A549 (cell line): ENCODE measurements at regions not wholly inside any gene's neighbourhood (a gene's known extent, or its start where the extent isn't known, plus 50 kb on each side); places are given as distances from the start of the nearest gene placed in this dataset.

Source experiments
- ATAC-seq, 2 experiments: fragments of 200-7000 bp in 1 of 2; fragments of >200 bp in 1 of 2; cut with Nextera tagmentation in 1 of 2; cut with Tn5 transposase in 1 of 2; 3 replicates each; pipeline versions ENCODE4 v1.8.0 to v1.9.1; 2018 to 2020; ENCODE audit warnings: mild to moderate bottlenecking in 1 of 2, moderate library complexity in 1 of 2
- CTCF ChIA-PET: fragments of 300-600 bp; sonication (Branson Sonifier 250); formaldehyde crosslinking; extraction: SDS; loops from one replicate; lab custom pipeline; 2021; ENCODE audit warnings: antibody characterized with exemption, inconsistent platforms; lab: Yijun Ruan, JAX
- POLR2A ChIA-PET: fragments of 350-600 bp; formaldehyde crosslinking; extraction: SDS; loops from one replicate; lab custom pipeline; 2021; ENCODE audit warnings: antibody characterized with exemption, inconsistent platforms; lab: Yijun Ruan, JAX
- DNase-seq, 2 experiments: peaks; one replicate each; pipeline versions ENCODE4 v3.0.0 to v3.0.0-alpha.2; 2011 to 2016; ENCODE audit warnings: low read depth in 1 of 2, low spot score in 1 of 2
- FAIRE-seq: peaks from 2 replicates; lab custom pipeline; 2011; peaks lifted over from hg19 to GRCh38; lab: Jason Lieb, UNC
- H3K27ac ChIP-seq, 2 experiments: fragments of >200 bp; sonication (Bioruptor Twin); formaldehyde crosslinking; 3 replicates each; pipeline ENCODE4 v1.5.1; 2016 to 2017
- H3K4me1 ChIP-seq: fragments of >200 bp; sonication (Bioruptor Twin); formaldehyde crosslinking; 3 replicates; pipeline ENCODE4 v1.6.1; 2016
- H3K4me2 ChIP-seq: fragments of >200 bp; sonication (Bioruptor Twin); formaldehyde crosslinking; 3 replicates; pipeline ENCODE4 v1.6.1; 2016
- H3K4me3 ChIP-seq: fragments of >200 bp; sonication (Bioruptor Twin); formaldehyde crosslinking; 3 replicates; pipeline ENCODE4 v1.5.1; 2016
- H3K9me3 ChIP-seq: fragments of >200 bp; sonication (Bioruptor Twin); formaldehyde crosslinking; 3 replicates; pipeline ENCODE4 v1.6.1; 2016
- BCL3 ChIP-seq: fragments of >200 bp; sonication (Bioruptor Twin); formaldehyde crosslinking; IDR thresholded peaks from 3 replicates; pipeline ENCODE4 v1.6.1; 2016
- BHLHE40 ChIP-seq: IDR thresholded peaks from 2 replicates; pipeline ENCODE4 v1.6.1; 2012; ENCODE audit warnings: low read depth, low read length, inconsistent platforms
- CBX2 ChIP-seq: fragments of 200-600 bp; sonication (generic); IDR thresholded peaks from 2 replicates; pipeline ENCODE4 v1.6.1; 2016; ENCODE audit warnings: low read depth, mild to moderate bottlenecking, borderline replicate concordance
- CBX8 ChIP-seq: fragments of 200-600 bp; sonication (generic); IDR thresholded peaks from 2 replicates; pipeline ENCODE4 v1.6.1; 2016
- CHD2 ChIP-seq: fragments of 150-350 bp; IDR thresholded peaks from 2 replicates; pipeline ENCODE4 v1.6.1; 2014; ENCODE audit warnings: low read length; ENCODE audit not compliant: partially characterized antibody
- GATA3 ChIP-seq: IDR thresholded peaks from 2 replicates; pipeline ENCODE4 v1.6.1; 2012; ENCODE audit warnings: borderline replicate concordance
- HES2 ChIP-seq: fragments of >200 bp; sonication (Bioruptor Twin); formaldehyde crosslinking; IDR thresholded peaks from 2 replicates; pipeline ENCODE4 v1.6.1; 2016
- HEYL ChIP-seq: fragments of 250-450 bp; sonication (Bioruptor Pico); IDR thresholded peaks from 2 replicates; pipeline ENCODE4 v1.8.0; 2021; ENCODE audit warnings: mild to moderate bottlenecking, moderate library complexity
- HOXB5 ChIP-seq: fragments of 250-450 bp; sonication (Bioruptor Pico); IDR thresholded peaks from 2 replicates; pipeline ENCODE4 v1.5.0; 2020; ENCODE audit warnings: mild to moderate bottlenecking, moderate library complexity
- JUN ChIP-seq, 2 experiments: fragments of >200 bp; sonication (Bioruptor Twin); formaldehyde crosslinking; IDR thresholded peaks; 2 replicates in 1 of 2; 3 replicates in 1 of 2; pipeline ENCODE4 v1.6.1; 2016 to 2017
- KDM5A ChIP-seq: fragments of 200-600 bp; sonication (generic); IDR thresholded peaks from 2 replicates; pipeline ENCODE4 v1.6.1; 2016; ENCODE audit warnings: antibody characterized with exemption, mild to moderate bottlenecking
- MAFK ChIP-seq: fragments of 450-650 bp; IDR thresholded peaks from 2 replicates; pipeline ENCODE4 v1.6.1; 2014; ENCODE audit not compliant: partially characterized antibody
- MAZ ChIP-seq: fragments of 150-350 bp; IDR thresholded peaks from 2 replicates; pipeline ENCODE4 v1.6.1; 2014; ENCODE audit warnings: antibody characterized with exemption, low read depth, low read length, borderline replicate concordance
- NPAS2 ChIP-seq: fragments of 250-450 bp; sonication (Bioruptor Pico); IDR thresholded peaks from 2 replicates; pipeline ENCODE4 v1.8.0; 2022; ENCODE audit warnings: mild to moderate bottlenecking, moderate library complexity, borderline replicate concordance
- PHF8 ChIP-seq: fragments of 200-600 bp; sonication (generic); IDR thresholded peaks from 2 replicates; pipeline ENCODE4 v1.6.1; 2016; ENCODE audit warnings: low read depth, mild to moderate bottlenecking, antibody characterized with exemption, moderate library complexity, borderline replicate concordance
- POLR2A ChIP-seq: IDR thresholded peaks from 2 replicates; pipeline ENCODE4 v1.6.1; 2012; ENCODE audit warnings: mild to moderate bottlenecking, low read length
- POLR2AphosphoS2 ChIP-seq: conservative IDR thresholded peaks from 2 replicates; pipeline ENCODE4 v1.6.1; 2012; ENCODE audit warnings: low read length, improper control_type of control experiment, inconsistent platforms
- RFX5 ChIP-seq: fragments of 450-650 bp; IDR thresholded peaks from 2 replicates; pipeline ENCODE4 v1.7.1; 2014; ENCODE audit warnings: antibody characterized with exemption, mild to moderate bottlenecking, moderate library complexity
- SMC3 ChIP-seq: fragments of >200 bp; sonication (Bioruptor Twin); formaldehyde crosslinking; IDR thresholded peaks from 3 replicates; pipeline ENCODE4 v1.6.1; 2018; ENCODE audit warnings: inconsistent platforms
- TFCP2L1 ChIP-seq: fragments of 250-450 bp; sonication (Bioruptor Pico); IDR thresholded peaks from 2 replicates; pipeline ENCODE4 v1.5.0; 2021; ENCODE audit warnings: mild to moderate bottlenecking
- TP53 ChIP-seq: fragments of 250-450 bp; sonication (Bioruptor Pico); IDR thresholded peaks from 2 replicates; pipeline ENCODE4 v1.5.0; 2021; ENCODE audit warnings: mild to moderate bottlenecking, moderate library complexity
- ZC3H11A ChIP-seq: fragments of 450-650 bp; IDR thresholded peaks from 2 replicates; pipeline ENCODE4 v1.6.1; 2014; ENCODE audit warnings: antibody characterized with exemption, mild to moderate bottlenecking
- ZFP36 ChIP-seq: fragments of 450-650 bp; IDR thresholded peaks from 2 replicates; pipeline ENCODE4 v1.6.1; 2014; ENCODE audit warnings: borderline replicate concordance; ENCODE audit not compliant: partially characterized antibody
- ZNF302 ChIP-seq: fragments of 250-450 bp; sonication (Bioruptor Pico); IDR thresholded peaks from 2 replicates; pipeline ENCODE4 v1.9.0; 2021; ENCODE audit warnings: inconsistent platforms, mild to moderate bottlenecking, moderate library complexity
- ZSCAN20 ChIP-seq: fragments of 250-450 bp; sonication (Bioruptor Pico); IDR thresholded peaks from 2 replicates; pipeline ENCODE4 v1.8.0; 2022; ENCODE audit warnings: mild to moderate bottlenecking, moderate library complexity
- WGBS: methylation state at CpG from one replicate; pipeline ENCODE4 v1.1.6; 2017; ENCODE audit errors: missing lambda C conversion rate; 5-methylcytosine and 5-hydroxymethylcytosine counted together
- TF ChIP-seq, protein P1 (sequence below): IDR thresholded peaks from 2 replicates; pipeline ENCODE4 v1.6.1; 2012; ENCODE audit warnings: low read depth, borderline replicate concordance
- TF ChIP-seq, protein P2 (sequence below): fragments of 450-650 bp; IDR thresholded peaks from 2 replicates; pipeline ENCODE4 v1.6.1; 2014; ENCODE audit warnings: antibody characterized with exemption
- TF ChIP-seq, protein P3 (sequence below): fragments of 150-350 bp; IDR thresholded peaks from 2 replicates; pipeline ENCODE4 v1.6.1; 2014; ENCODE audit warnings: low read depth, mild to moderate bottlenecking, low read length

GRCh38 chr13:80134346-80134745 is 206.6 kb downstream of the SPRY2 start:
- no peak overlapping the region for H3K4me2 ChIP-seq
- CTCF ChIA-PET, result interaction anchor here (0.8 kb wide), 1 partner anchor 144 kb away, joined by 3 read pairs; no protein-coding TSS in a partner anchor
- WGBS, result 85% methylated on average over 2 of the region's 2 CpGs
- TF ChIP-seq MAZ, result no peak
- no peak for TF ChIP-seq NPAS2 (CRISPR knock-in tag)
- TF ChIP-seq, protein P1, sequence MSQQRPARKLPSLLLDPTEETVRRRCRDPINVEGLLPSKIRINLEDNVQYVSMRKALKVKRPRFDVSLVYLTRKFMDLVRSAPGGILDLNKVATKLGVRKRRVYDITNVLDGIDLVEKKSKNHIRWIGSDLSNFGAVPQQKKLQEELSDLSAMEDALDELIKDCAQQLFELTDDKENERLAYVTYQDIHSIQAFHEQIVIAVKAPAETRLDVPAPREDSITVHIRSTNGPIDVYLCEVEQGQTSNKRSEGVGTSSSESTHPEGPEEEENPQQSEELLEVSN, result no peak
- no peak for TF ChIP-seq ZSCAN20
- TF ChIP-seq POLR2A, result no peak
- TF ChIP-seq, protein P2, sequence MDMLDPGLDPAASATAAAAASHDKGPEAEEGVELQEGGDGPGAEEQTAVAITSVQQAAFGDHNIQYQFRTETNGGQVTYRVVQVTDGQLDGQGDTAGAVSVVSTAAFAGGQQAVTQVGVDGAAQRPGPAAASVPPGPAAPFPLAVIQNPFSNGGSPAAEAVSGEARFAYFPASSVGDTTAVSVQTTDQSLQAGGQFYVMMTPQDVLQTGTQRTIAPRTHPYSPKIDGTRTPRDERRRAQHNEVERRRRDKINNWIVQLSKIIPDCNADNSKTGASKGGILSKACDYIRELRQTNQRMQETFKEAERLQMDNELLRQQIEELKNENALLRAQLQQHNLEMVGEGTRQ, result no peak
- TF ChIP-seq HEYL (CRISPR knock-in tag), result no peak
- TF ChIP-seq, protein P3, sequence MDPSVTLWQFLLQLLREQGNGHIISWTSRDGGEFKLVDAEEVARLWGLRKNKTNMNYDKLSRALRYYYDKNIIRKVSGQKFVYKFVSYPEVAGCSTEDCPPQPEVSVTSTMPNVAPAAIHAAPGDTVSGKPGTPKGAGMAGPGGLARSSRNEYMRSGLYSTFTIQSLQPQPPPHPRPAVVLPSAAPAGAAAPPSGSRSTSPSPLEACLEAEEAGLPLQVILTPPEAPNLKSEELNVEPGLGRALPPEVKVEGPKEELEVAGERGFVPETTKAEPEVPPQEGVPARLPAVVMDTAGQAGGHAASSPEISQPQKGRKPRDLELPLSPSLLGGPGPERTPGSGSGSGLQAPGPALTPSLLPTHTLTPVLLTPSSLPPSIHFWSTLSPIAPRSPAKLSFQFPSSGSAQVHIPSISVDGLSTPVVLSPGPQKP, result no peak
- TF ChIP-seq HES2, result no peak
- no peak for TF ChIP-seq JUN (IDR thresholded peaks at IDR 0.05)
- TF ChIP-seq TFCP2L1 (CRISPR knock-in tag), result no peak
- TF ChIP-seq, all 56 proteins: peak for 0
- no peak overlapping the region for H3K4me3 ChIP-seq
- DNase-seq (no peak), ATAC-seq (no peak), FAIRE-seq (no peak)
- H3K4me1 ChIP-seq, result peaks cover 36% of the 10 kb centered on the region
- peak overlapping the region in 1 of 2 experiments; percentile 68; a peak in 1 of 6 replicates for H3K27ac ChIP-seq
- POLR2A ChIA-PET, result no interaction called here
- no peaks in the 10 kb centered on the region for H3K9me3 ChIP-seq

GRCh38 chr13:80133631-80134261 is 207.2 kb downstream of the SPRY2 start:
- H3K27ac ChIP-seq, result peak overlapping the region; percentile 68 to 82
- FAIRE-seq (no peak), DNase-seq (no peak), ATAC-seq (no peak)
- CTCF ChIA-PET, result interaction anchor here (0.8 kb wide), 1 partner anchor 143 kb away, joined by 3 read pairs; no protein-coding TSS in a partner anchor
- TF ChIP-seq BHLHE40, result no peak
- TF ChIP-seq GATA3, result no peak
- TF ChIP-seq RFX5, result no peak
- TF ChIP-seq POLR2AphosphoS2, result no peak
- TF ChIP-seq ZFP36, result no peak
- TF ChIP-seq ZNF302 (CRISPR knock-in tag), result no peak
- no peak for TF ChIP-seq SMC3
- no peak for TF ChIP-seq HOXB5 (CRISPR knock-in tag)
- TF ChIP-seq BCL3, result no peak
- TF ChIP-seq CBX8, result no peak
- no peak for TF ChIP-seq CBX2
- TF ChIP-seq KDM5A, result no peak
- TF ChIP-seq PHF8, result no peak
- TF ChIP-seq ZC3H11A, result no peak
- TF ChIP-seq POLR2A, result no peak
- no peak for TF ChIP-seq TP53
- TF ChIP-seq MAFK, result no peak
- TF ChIP-seq CHD2, result no peak
- 69% methylated on average over 6 of the region's 6 CpGs for WGBS
- H3K4me2 ChIP-seq, result peak overlapping the region; percentile 74
- H3K4me1 ChIP-seq, result peaks cover 37% of the 10 kb centered on the region
- POLR2A ChIA-PET, result no interaction called here
- H3K9me3 ChIP-seq, result no peaks in the 10 kb centered on the region
- no peak overlapping the region for H3K4me3 ChIP-seq
